WTC11 (cell line): ENCODE measurements at regions not wholly inside any gene's neighbourhood (a gene's known extent, or its start where the extent isn't known, plus 50 kb on each side); places are given as distances from the start of the nearest gene placed in this dataset.

Source experiments
- ATAC-seq: fragments of 200-7000 bp; cut with Tn5 transposase; 2 replicates; pipeline ENCODE4 v1.10.0; 2021; ENCODE audit warnings: mild to moderate bottlenecking, moderate library complexity
- CTCF ChIA-PET: fragments of 300-600 bp; sonication (Branson Sonifier 250); formaldehyde crosslinking; loops from one replicate; lab custom pipeline; 2021; ENCODE audit warnings: antibody characterized with exemption; lab: Charles Lee
- POLR2A ChIA-PET: fragments of 350-600 bp; sonication (Branson Sonifier 250); formaldehyde crosslinking; loops from one replicate; lab custom pipeline; 2021; ENCODE audit warnings: antibody characterized with exemption; lab: Charles Lee
- DNase-seq: peaks from one replicate; pipeline ENCODE4 v3.0.0; 2021; ENCODE audit warnings: low spot score
- H3K27ac Mint-ChIP-seq: 2 replicates; pipeline ENCODE4 v1.8.0; 2021; ENCODE audit warnings: mixed read lengths
- H3K27me3 Mint-ChIP-seq: 2 replicates; pipeline ENCODE4 v1.8.0; 2021; ENCODE audit warnings: low read depth, mild to moderate bottlenecking, moderate library complexity, mixed read lengths
- H3K36me3 Mint-ChIP-seq: 2 replicates; pipeline ENCODE4 v1.8.0; 2021; ENCODE audit warnings: mixed read lengths
- H3K4me1 Mint-ChIP-seq: 2 replicates; pipeline ENCODE4 v1.8.0; 2022; ENCODE audit warnings: mixed read lengths
- H3K4me3 Mint-ChIP-seq: 2 replicates; pipeline ENCODE4 v1.8.0; 2021; ENCODE audit warnings: mild to moderate bottlenecking, moderate library complexity, mixed read lengths
- H3K9me3 Mint-ChIP-seq: 2 replicates; pipeline ENCODE4 v1.8.0; 2021; ENCODE audit warnings: mixed read lengths
- AR ChIP-seq: fragments of 250-450 bp; sonication (Bioruptor Pico); IDR thresholded peaks from 2 replicates; pipeline ENCODE4 v1.9.0; 2021; ENCODE audit warnings: mild to moderate bottlenecking
- ATF2 ChIP-seq: sonication (generic); formaldehyde crosslinking; IDR thresholded peaks from 2 replicates; pipeline ENCODE4 v1.8.1; 2022; ENCODE audit warnings: low read depth, missing genetic modification reagents, borderline replicate concordance
- ATF6 ChIP-seq: sonication (generic); formaldehyde crosslinking; IDR thresholded peaks from 2 replicates; pipeline ENCODE4 v1.8.1; 2023; ENCODE audit warnings: mild to moderate bottlenecking, missing genetic modification reagents
- CDX4 ChIP-seq: fragments of 250-450 bp; sonication (Bioruptor Pico); IDR thresholded peaks from 2 replicates; pipeline ENCODE4 v1.9.0; 2021; ENCODE audit warnings: moderate library complexity, mild to moderate bottlenecking, inconsistent platforms, borderline replicate concordance
- CREM ChIP-seq: sonication (generic); formaldehyde crosslinking; IDR thresholded peaks from 2 replicates; pipeline ENCODE4 v1.8.1; 2022; ENCODE audit warnings: mild to moderate bottlenecking, missing genetic modification reagents, moderate library complexity
- ERG ChIP-seq: fragments of 250-450 bp; sonication (Bioruptor Pico); IDR thresholded peaks from 2 replicates; pipeline ENCODE4 v1.8.0; 2021; ENCODE audit warnings: mild to moderate bottlenecking
- FOXK1 ChIP-seq: sonication (generic); formaldehyde crosslinking; IDR thresholded peaks from 2 replicates; pipeline ENCODE4 v1.8.0; 2022; ENCODE audit warnings: mild to moderate bottlenecking, moderate library complexity, missing genetic modification reagents
- HMGXB4 ChIP-seq: sonication (generic); formaldehyde crosslinking; IDR thresholded peaks from 2 replicates; pipeline ENCODE4 v1.8.1; 2023; ENCODE audit warnings: mild to moderate bottlenecking, moderate library complexity, missing genetic modification reagents
- IRF2 ChIP-seq: sonication (generic); formaldehyde crosslinking; IDR thresholded peaks from 2 replicates; pipeline ENCODE4 v1.8.0; 2022; ENCODE audit warnings: low read depth, missing genetic modification reagents, borderline replicate concordance
- MAX ChIP-seq: sonication (generic); formaldehyde crosslinking; IDR thresholded peaks from 2 replicates; pipeline ENCODE4 v1.8.0; 2022; ENCODE audit warnings: mild to moderate bottlenecking, missing genetic modification reagents
- OVOL2 ChIP-seq: fragments of 250-450 bp; sonication (Bioruptor Pico); IDR thresholded peaks from 2 replicates; pipeline ENCODE4 v1.9.0; 2021; ENCODE audit warnings: mild to moderate bottlenecking, borderline replicate concordance
- SMAD3 ChIP-seq: sonication (generic); formaldehyde crosslinking; IDR thresholded peaks from 2 replicates; pipeline ENCODE4 v1.8.0; 2022; ENCODE audit warnings: missing genetic modification reagents, mild to moderate bottlenecking, borderline replicate concordance
- ZNF281 ChIP-seq: sonication (generic); formaldehyde crosslinking; IDR thresholded peaks from 2 replicates; pipeline ENCODE4 v1.8.0; 2023; ENCODE audit warnings: mild to moderate bottlenecking, missing genetic modification reagents
- ZNF317 ChIP-seq: sonication (generic); formaldehyde crosslinking; IDR thresholded peaks from 2 replicates; pipeline ENCODE4 v1.8.1; 2023; ENCODE audit warnings: low read depth, mild to moderate bottlenecking, moderate library complexity, missing genetic modification reagents, borderline replicate concordance

- TF ChIP-seq ZNF281 (no peak), CDX4 (no peak), ZNF317 (CRISPR knock-in tag) (no peak)
These were observed 162.6 kb upstream of the FOXA2 start (continued) for GRCh38 chr20:22746957-22747356.

GRCh38 chr20:22752324-22752723 lies 168.0 kb upstream of the FOXA2 start:
- ChIA-PET POLR2A (no interaction called here), CTCF (no interaction called here)
- no peaks in the 10 kb centered on the region for H3K9me3 Mint-ChIP-seq
- H3K27me3 Mint-ChIP-seq: peaks cover 2% of the 10 kb centered on the region; the same call in 1 of the 2 replicates
- no peak for DNase-seq
- no peak overlapping the region for H3K27ac Mint-ChIP-seq
- ATAC-seq: no peak
- TF ChIP-seq ATF6 (CRISPR knock-in tag): no peak
- TF ChIP-seq AR (CRISPR knock-in tag): no peak
- no peak for TF ChIP-seq IRF2 (CRISPR knock-in tag)
- TF ChIP-seq, all 79 proteins: peak for 0
- H3K4me1 Mint-ChIP-seq: no peaks in the 10 kb centered on the region
- H3K36me3 Mint-ChIP-seq: no peaks in the 10 kb centered on the region
- no peak overlapping the region for H3K4me3 Mint-ChIP-seq

GRCh38 chr20:22757424-22758183 lies 173.2 kb upstream of the FOXA2 start:
- ATAC-seq (no peak), DNase-seq (no peak)
- CTCF ChIA-PET: interaction anchor here (1.0 to 1.5 kb wide), 3 partner anchors 94 to 293 kb away, joined by 3 to 4 read pairs (median 3); no protein-coding TSS in a partner anchor
- Mint-ChIP-seq H3K27ac (no peak overlapping the region), H3K9me3 (no peaks in the 10 kb centered on the region), H3K36me3 (no peaks in the 10 kb centered on the region), H3K27me3 (no peaks in the 10 kb centered on the region), H3K4me3 (no peak overlapping the region), H3K4me1 (peaks cover 5% of the 10 kb centered on the region; the same call in 1 of the 2 replicates)
- POLR2A ChIA-PET: no interaction called here
- no peak for TF ChIP-seq CREM
- TF ChIP-seq AR (CRISPR knock-in tag): no peak
- TF ChIP-seq OVOL2: no peak
- no peak for TF ChIP-seq HMGXB4 (CRISPR knock-in tag)
- TF ChIP-seq MAX (CRISPR knock-in tag): no peak
- TF ChIP-seq SMAD3 (CRISPR knock-in tag): no peak
- no peak for TF ChIP-seq ATF2 (CRISPR knock-in tag)
- TF ChIP-seq FOXK1 (CRISPR knock-in tag): no peak
- no peak for TF ChIP-seq ERG (CRISPR knock-in tag)
